Right lobe of liver (tissue), 6 donors: ENCODE measurements at regions not wholly inside any gene's neighbourhood (a gene's known extent, or its start where the extent isn't known, plus 50 kb on each side); places are given as distances from the start of the nearest gene placed in this dataset.

Source experiments
- ATAC-seq, 4 donors: fragments of 200-7000 bp; cut with Tn5 transposase; one replicate each; pipeline ENCODE4 v1.9.1; 2020; ENCODE audit warnings: mild to moderate bottlenecking in 4 of 4, moderate library complexity in 4 of 4
- DNase-seq, 3 donors: peaks; one replicate each; pipeline ENCODE4 v3.0.0-alpha.2; 2020
- H3K27ac ChIP-seq, 3 donors: fragments of 200-600 bp; one replicate each; pipeline ENCODE4 v1.8.0; 2022
- H3K27me3 ChIP-seq, 2 donors: fragments of 200-600 bp; one replicate each; pipeline ENCODE4 v1.8.0; 2022
- H3K36me3 ChIP-seq, 4 donors: fragments of 200-600 bp; sonication (generic) in 1 of 4; one replicate each; pipeline versions ENCODE4 v1.5.1 to v1.8.0; 2017 to 2022; ENCODE audit warnings: control low read depth in 1 of 4
- H3K4me1 ChIP-seq, 4 donors: fragments of 200-600 bp; sonication (generic) in 1 of 4; one replicate each; pipeline versions ENCODE4 v1.5.1 to v1.8.0; 2017 to 2022; ENCODE audit warnings: control low read depth in 1 of 4
- H3K4me3 ChIP-seq, 3 donors: fragments of 200-600 bp; one replicate each; pipeline ENCODE4 v1.8.0; 2022
- H3K9me3 ChIP-seq, 4 donors: fragments of 200-600 bp; sonication (generic) in 1 of 4; one replicate each; pipeline versions ENCODE4 v1.5.1 to v1.8.0; 2017 to 2022; ENCODE audit warnings: control low read depth in 1 of 4
- CTCF ChIP-seq, 4 donors: fragments of 200-600 bp in 3 of 4; fragments of 450-650 bp in 1 of 4; IDR thresholded peaks; one replicate each; pipeline versions ENCODE4 v1.5.1 to v1.8.0; 2016 to 2022; ENCODE audit warnings: antibody characterized with exemption in 4 of 4, mild to moderate bottlenecking in 2 of 4
- POLR2A ChIP-seq: fragments of 450-650 bp; IDR thresholded peaks from one replicate; pipeline ENCODE4 v1.6.1; 2017; ENCODE audit warnings: antibody characterized with exemption, mild to moderate bottlenecking
- WGBS: methylation state at CpG from one replicate; pipeline ENCODE4 v1.1.6; 2018; ENCODE audit warnings: low coverage, low lambda C conversion rate; ENCODE audit not compliant: insufficient coverage; ENCODE audit errors: missing lambda C conversion rate; 5-methylcytosine and 5-hydroxymethylcytosine counted together
- intact Hi-C, 2 donors: fragments of 100-400 bp; cut with DNase I; formaldehyde crosslinking; loops; one replicate each; pipeline versions ENCODE4 v1.11.2 to v1.14.1; 2022
- donor health status: DM: no; HTN: yes; CAD: no.
- donor health status: DM: no; HTN: no; CAD: no.
- donor health status: DM: no; HTN: no; CAD: no.
- donor health status: DM: no; HTN: yes; CAD: no.
- donor health status: DM: no; HTN: yes; CAD: no.

GRCh38 chr5:162230348-162230747, 162.8 kb downstream of the GABRG2 start:
- H3K4me1 ChIP-seq, result no peaks in the 10 kb centered on the region
- TF ChIP-seq POLR2A (no peak), CTCF (IDR thresholded peaks at IDR 0.05) (no peak)
- ATAC-seq (no peak), DNase-seq (no peak)
- no peak overlapping the region for H3K27ac ChIP-seq
- no peaks in the 10 kb centered on the region for H3K36me3 ChIP-seq
- H3K9me3 ChIP-seq, result no peaks in the 10 kb centered on the region
- H3K4me3 ChIP-seq, result no peak overlapping the region
- intact Hi-C loops, result no loop called here
- H3K27me3 ChIP-seq, result no peaks in the 10 kb centered on the region
- 56% methylated on average over 3 of the region's 3 CpGs for WGBS

- Histone ChIP-seq H3K4me3 (no peak overlapping the region), H3K27me3 (no peaks in the 10 kb centered on the region), H3K9me3 (no peaks in the 10 kb centered on the region), H3K27ac (no peak overlapping the region), H3K4me1 (no peaks in the 10 kb centered on the region), H3K36me3 (no peaks in the 10 kb centered on the region)
- no peak for TF ChIP-seq CTCF (IDR thresholded peaks at IDR 0.05)
- no peak for TF ChIP-seq POLR2A
- DNase-seq (no peak), ATAC-seq (no peak)
- intact Hi-C loops, result no loop called here
- 75% methylated on average over 1 of the region's 1 CpG for WGBS
These were observed 163.9 kb downstream of the GABRG2 start for GRCh38 chr5:162231522-162231921.

DNA sequence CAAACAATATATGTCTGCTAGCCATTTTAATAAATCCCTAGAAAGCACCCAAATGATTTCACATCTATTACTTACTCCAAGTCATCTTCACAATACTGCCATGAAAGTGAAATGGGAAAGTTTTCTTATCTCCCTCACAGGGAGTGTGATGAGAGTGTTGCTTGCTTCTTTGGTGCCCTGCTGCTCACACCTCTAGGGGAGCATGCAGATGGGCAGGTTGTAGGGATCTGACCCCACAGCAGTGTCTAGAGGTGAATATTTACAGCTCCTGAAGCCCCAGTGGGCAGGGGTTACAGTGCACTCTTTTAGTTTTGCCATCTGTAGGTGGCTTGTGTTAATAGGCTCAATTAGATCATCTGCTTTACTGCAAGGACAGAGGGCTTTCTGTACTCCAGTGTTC, 173.2 kb downstream of the GABRG2 start:
- H3K4me1 ChIP-seq, result no peaks in the 10 kb centered on the region
- H3K4me3 ChIP-seq, result no peak overlapping the region
- ATAC-seq (no peak), DNase-seq (no peak)
- H3K9me3 ChIP-seq, result no peaks in the 10 kb centered on the region
- TF ChIP-seq CTCF (IDR thresholded peaks at IDR 0.05) (no peak), POLR2A (no peak)
- no peaks in the 10 kb centered on the region for H3K36me3 ChIP-seq
- intact Hi-C loops, result no loop called here
- H3K27ac ChIP-seq, result no peak overlapping the region
- H3K27me3 ChIP-seq, result no peaks in the 10 kb centered on the region

DNA sequence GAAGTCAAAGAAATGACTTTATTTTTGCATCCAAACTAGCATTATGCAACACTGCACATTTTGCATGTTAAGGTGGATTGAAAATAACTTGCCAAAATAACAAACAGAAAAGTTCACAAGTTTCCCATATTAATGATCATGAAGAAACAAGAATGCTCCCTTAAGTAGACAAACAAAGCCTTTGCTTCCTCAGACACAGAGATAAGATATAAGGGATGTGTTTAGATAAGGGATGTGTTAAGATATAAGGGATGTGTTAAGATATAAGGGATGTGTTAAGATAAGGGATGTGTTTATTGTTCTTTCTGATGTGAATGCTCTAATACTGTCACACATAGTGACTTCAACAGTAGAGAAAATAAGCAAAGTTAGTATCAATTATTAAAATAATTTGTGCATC, 174.8 kb downstream of the GABRG2 start:
- Histone ChIP-seq H3K4me1 (no peaks in the 10 kb centered on the region), H3K27ac (no peak overlapping the region), H3K36me3 (no peaks in the 10 kb centered on the region), H3K9me3 (no peaks in the 10 kb centered on the region), H3K4me3 (no peak overlapping the region), H3K27me3 (no peaks in the 10 kb centered on the region)
- no peak for DNase-seq
- ATAC-seq, result no peak
- intact Hi-C loops, result no loop called here
- TF ChIP-seq POLR2A (no peak), CTCF (IDR thresholded peaks at IDR 0.05) (no peak)

- no peak for DNase-seq
- 27% methylated on average over 3 of the region's 3 CpGs for WGBS
- H3K27me3 ChIP-seq, result no peaks in the 10 kb centered on the region
- intact Hi-C loops, result no loop called here
- H3K4me1 ChIP-seq, result no peaks in the 10 kb centered on the region
- no peak for ATAC-seq
- no peaks in the 10 kb centered on the region for H3K9me3 ChIP-seq
- H3K36me3 ChIP-seq, result no peaks in the 10 kb centered on the region
- H3K4me3 ChIP-seq, result no peak overlapping the region
- TF ChIP-seq POLR2A (no peak), CTCF (IDR thresholded peaks at IDR 0.05) (no peak)
- no peak overlapping the region for H3K27ac ChIP-seq
These were observed 176.1 kb downstream of the GABRG2 start for GRCh38 chr5:162243651-162244050.
